ENCODE measurements at regions not wholly inside any gene's neighbourhood (a gene's known extent, or its start where the extent isn't known, plus 50 kb on each side); places are given as distances from the start of the nearest gene placed in this dataset.
A peak's percentile ranks its signal among the peaks of the same experiment; 100 is the strongest.
"Not testable (repeated sequence)": the region's sequence is repeated elsewhere in the genome, so short reads cannot be mapped to it uniquely, and the experiment has no call there.

DNA sequence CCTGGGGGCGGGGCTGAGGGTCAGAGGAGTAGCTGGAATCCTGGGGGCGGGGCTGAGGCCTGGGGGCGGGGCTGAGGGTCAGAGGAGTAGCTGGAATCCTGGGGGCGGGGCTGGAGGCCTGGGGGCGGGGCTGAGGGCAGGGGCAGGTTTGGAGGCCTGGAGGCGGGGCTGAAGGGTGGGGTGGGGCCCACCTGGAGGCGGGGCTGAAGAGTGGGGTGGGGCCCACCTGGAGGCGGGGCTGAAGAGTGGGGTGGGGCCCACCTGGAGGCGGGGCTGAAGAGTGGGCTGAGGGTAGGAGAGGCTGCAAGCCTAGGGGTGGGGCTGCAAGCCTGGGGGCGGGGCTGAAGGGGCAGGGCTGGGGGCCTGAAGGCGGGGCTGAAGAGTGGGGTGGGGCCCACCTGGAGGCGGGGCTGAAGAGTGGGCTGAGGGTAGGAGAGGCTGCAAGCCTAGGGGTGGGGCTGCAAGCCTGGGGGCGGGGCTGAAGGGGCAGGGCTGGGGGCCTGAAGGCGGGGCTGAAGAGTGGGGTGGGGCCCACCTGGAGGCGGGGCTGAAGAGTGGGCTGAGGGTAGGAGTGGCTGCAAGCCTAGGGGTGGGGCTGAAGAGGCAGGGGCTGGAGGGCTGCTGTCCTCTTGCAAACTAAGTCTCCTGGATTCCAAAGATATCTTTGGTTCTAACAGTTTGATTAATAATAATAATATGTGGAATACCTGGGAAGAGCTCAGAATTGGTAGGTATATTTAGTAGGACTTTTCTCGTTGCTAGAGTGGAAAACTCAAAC lies 1329.7 kb downstream of the BRD1 start:
- not testable (repeated sequence) for DNase-seq

DNA sequence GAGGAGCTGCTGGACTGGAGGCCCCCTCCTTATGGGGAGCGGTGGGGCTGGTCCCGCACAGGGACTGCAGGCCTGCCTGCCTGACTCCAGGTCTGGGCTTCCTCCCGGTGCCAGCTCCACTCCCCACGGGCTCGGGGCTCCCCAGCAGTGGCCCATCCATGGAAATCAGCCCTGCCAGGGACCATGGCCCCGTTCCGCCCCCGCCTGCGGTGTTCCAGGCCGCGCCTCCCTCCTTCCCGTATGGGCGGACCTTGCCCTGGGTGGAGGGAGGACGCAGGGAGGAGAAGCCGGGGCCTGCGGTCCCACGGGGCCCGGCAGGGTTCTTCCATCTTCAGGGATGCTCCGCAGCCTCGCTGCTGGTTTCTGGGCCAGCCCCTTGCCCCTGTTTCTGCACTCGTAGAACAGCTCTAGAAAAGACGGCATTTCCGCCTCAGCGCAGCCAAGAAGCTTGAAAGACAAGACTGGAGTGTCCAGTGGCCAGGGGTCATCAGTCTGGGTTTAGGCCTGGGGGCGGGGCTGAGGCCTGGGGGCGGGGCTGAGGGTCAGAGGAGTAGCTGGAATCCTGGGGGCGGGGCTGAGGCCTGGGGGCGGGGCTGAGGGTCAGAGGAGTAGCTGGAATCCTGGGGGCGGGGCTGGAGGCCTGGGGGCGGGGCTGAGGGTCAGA lies 1330.6 kb downstream of the BRD1 start:
- DNase-seq = no peak

DNA sequence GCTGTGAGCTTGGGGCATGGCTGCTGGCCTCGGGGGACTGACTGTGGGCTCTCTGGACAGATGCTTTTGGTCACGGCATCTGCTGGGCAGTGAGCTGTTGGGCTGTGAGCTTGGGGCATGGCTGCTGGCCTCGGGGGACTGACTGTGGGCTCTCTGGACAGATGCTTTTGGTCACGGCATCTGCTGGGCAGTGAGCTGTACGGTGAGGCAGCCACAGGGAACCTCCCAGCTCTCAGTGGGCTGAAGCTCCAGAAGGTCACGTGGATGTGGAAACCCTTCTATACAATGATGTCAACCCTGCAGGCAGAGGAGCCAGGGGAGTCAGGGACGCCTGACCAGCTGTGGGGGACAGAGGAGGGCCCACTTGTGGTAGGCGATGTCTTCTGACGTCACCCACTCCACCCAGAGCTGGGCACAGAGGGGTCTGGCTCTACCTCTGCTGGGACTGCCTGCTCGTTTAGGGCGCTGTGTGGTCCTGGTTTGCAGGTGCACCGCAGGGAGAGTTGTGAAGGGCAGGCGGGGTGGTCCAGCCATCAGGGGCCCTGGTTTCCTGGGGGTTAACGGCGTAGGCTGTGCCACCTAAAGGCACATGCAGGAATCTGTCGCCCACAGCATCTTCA lies 1331.3 kb downstream of the BRD1 start:
- DNase-seq = no peak

DNA sequence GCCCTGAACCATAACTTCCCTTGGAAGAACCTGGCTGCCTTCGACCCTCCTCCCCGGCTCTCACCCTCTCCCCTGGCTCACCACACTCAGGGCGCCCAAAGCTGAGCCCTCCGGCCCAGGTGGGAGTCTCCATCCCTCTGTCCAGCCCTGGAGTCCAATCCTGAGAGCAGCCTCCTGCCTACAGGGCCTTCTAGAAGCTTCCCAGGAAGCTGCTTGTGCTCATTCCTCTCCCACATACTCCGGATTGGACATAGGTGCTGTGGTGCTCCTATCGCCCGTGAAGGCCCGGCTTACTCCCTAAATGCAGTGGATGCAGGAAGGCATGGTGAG lies 1332.0 kb downstream of the BRD1 start:
- no peak for DNase-seq

DNA sequence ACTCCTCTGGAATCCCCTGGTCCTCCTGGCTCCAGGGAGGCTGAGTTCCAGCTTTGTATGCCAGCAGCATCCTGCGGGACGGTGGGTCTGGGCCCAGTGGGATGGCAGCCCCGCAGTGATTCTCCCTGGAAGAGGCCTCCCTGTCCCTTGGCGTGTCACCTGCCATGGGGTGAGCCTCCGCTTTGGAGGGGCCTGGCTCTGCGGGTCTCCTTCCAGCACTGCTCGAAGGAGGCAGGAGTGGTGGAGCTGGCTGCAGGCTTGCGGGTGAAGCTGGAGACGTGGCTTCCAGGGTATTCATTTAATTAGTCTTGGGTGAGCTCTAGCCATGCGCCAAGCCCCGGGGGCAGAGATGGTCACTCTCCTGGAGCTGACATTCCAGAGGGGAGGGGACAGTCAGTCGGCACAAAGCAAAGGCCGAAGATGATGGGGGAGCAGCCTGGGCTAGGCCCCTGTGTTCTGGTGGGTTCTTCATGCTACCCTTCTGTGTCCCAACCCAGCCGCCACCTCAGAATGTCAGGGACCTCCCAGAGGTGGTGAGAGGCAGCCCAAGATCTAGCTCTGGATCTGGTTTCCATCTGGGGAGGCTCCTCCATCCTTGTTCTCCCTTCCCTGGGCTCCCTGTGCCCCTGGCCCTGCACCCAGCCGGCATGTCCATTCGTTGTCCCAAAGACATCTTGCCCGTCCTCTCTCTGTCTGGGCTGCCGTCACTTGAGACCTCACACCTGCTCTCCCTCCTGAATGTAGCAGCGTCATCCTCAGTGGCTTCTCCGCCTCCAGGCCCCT lies 1332.5 kb downstream of the BRD1 start:
- DNase-seq = no peak

DNA sequence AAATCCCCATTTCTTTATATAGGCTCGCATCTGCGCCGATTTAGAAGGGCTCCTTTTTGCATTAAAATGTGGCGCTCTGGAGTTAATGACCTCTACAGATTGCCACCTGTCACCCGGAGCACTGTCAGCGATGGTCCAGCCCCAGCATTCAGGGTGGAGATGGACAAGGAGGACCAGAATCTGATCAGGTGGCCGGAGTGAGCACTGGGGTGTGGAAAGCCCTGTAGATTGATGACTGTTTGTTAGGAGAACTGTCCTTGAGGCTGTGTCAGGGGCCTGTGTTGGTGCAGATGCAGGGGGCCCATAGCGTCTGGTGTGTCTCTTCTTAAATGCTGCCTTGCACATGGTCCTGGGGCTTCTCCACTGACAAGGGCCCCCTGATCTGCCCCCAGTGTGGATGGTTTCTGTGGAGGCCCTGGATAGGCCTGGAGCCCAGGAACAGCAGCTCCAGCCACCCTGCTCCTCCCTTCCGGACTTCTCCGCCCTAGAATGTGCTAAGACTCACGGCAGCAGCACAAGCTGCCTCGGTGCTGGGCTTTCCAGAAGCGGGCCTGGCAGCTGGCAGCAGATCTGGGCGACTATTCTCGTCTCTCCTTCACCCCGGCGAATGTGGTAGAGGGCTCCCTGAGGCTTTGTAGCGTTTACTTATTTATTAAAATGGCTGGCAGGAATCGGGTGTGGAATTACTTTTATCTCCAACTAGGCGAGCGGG lies 1333.3 kb downstream of the BRD1 start:
- no peak for DNase-seq

DNA sequence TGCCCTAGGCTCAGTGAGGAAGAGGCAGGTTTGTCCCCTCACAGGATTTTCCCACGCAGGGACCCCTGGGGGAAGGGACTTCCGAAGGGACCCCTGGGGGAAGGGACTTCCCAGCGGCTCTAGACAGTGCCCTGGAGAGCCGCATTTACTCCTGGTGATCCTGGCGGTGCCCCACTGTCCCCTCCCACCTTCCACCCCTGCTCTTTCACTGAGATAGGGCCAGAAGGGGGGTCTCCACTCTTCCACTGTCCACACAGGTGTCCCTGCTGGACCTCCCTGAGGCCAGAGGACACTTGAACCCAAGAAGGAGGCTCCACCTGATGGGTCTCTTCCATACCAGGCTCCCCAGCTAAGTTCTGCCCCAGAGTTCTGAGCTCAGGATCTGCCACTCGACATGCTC lies 1333.9 kb downstream of the BRD1 start:
- no peak for DNase-seq

DNA sequence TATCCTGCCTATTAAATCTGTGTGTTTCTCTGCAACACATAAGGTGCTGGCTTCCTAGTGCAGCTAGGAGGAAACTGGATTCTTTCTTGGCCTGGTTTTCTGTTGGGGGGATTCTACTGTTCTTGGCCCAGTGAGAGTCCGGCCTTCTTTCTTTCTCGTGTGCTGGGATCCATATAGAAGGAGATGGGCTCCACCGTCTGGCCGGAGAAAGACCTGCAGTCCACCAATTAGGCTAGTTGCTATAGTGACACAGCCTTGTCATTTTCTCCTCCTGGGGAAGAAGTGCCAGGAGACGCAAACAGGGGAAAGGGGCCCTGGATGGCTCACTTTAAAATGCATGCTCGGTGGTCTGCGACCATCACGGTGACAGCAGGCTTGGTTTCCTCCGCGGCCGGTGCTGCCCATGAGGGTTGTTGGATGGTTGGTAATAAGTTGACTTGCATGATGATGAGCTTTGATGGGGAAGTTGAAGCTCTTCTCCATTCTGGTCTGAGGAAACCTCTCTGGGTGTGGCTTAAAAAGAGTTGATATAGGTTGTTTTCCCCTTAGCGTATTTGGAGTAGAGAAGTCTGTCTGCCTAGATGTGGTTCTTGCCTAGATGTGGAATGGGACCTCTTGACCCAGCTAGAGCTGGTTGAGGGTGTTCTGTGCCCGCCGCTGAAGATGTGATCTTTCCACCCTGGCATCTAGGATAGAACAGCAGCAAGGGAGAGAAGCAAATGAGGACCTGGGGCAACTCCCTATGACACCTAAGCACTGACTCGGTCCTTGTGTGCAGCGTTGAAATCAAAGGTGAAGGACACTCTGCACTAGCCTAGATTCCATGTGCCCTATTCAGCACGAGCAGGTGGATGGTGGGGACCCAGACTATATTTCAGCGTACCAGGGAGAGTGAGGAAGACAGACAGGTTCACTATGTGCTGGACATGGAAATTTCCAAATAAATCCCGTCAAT lies 1335.0 kb downstream of the BRD1 start:
- DNase-seq = peak; percentile 83

DNA sequence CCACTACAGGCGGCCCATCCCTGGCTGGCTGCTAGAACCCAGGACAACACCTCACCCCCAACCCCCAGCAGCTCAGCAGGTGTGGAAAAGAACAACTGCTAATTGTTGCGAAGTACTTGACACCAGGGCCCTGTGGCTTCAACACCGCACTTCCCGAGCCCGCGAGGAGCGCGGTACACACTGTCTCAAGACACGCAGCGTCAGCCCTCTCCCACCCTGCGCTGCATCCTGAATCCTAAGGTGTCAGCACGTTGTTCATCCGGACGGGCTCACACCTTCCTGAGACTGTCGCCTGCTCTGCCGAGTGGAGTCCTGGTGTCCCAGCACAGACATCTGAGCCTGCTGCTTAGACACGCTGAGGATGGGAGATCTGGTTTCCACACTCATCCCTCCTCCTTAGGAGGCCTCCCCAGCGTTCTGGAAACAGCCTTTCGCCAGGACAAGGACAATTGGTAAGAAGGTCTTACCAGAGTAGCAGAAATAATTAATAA lies 1336.2 kb downstream of the BRD1 start:
- peak; percentile 26 for DNase-seq

DNA sequence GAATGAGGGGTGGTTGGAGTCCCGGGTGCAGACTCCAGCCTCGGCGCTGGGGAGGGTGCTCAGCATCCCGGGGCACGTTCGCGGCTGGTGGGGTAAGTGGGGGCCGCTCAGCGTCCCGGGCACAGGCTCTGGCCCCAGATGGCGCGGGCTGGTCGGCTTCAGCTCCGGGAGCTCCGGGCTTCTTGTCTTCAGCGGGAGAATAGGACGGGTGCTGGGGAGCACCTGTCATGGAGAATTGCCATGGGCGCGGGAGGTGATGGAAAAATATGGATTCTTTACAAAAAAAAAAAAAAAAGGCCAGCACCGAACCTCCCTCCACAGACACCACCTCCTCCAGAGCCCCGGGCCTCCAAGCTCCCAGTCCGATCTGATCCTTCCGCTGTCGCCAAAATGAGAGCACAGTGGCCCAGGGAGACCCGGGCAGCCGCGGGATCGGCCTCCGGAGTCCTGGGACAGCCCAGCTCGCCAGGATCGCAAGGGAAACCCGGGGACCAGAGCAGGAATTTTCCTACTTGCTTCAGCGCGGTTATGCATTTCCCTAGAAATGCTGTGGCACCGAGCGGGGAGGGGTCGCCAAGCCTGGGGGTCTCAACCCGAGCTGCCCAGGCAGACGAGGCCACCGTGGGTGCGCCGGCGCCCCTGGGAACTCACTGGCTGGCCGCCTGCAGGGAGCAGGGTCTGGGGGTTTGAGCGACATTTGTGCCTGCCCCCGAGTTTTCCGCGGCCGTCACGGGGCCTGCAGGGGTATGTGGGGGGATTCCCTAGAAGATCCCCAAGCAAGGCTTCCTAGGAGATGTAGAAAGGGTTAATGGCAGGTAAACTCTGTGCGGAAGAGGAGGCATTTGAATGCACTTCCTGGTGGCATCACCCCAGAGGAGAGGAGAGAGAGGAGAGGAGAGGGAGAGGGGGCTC lies 1336.9 kb downstream of the BRD1 start:
- DNase-seq = no peak

DNA sequence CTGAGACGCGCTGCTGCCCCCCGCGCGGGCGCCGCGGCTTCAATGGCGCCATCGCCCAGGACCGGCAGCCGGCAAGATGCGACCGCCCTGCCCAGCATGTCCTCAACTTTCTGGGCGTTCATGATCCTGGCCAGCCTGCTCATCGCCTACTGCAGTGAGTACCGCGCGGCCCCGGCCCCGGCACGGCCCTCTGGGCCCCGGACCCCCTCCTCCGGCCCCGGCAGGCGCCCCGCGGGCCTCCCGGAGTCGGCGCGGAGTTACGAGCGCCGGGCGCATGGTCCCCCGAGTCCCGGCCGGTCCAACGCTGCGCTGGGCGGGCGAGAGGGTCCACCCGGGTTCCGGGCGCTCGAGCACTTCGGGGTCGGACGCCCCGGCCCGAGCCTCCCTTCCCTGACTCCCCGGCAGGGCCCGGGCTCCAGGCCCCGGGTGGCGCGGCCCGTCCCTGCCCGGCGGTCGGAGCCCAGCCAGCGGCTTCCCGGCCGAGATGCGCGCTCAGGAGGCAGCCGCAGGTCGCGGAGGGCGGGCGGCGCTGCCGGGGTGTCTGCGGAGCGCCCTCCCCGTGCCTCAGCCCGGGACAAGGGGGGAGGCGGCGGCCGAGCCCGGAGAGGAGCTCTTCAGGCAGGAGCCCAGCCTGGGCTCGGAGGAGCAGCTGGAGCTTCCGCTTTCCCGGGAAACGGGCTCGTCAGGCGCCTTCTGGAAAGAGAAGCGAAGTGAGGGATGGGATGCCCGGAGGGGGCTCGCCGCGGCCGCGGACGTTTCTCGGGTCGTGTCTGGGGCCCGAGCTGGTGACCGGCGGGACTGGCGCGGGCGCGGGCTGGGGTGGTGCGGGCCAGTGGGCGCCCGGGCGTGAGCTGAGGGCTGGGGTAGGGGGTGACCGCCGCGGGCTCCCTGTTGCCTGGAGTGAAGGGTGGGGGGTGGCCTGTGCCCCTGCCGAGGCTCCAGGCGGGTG lies 1337.8 kb downstream of the BRD1 start:
- DNase-seq = peak; percentile 21

DNA sequence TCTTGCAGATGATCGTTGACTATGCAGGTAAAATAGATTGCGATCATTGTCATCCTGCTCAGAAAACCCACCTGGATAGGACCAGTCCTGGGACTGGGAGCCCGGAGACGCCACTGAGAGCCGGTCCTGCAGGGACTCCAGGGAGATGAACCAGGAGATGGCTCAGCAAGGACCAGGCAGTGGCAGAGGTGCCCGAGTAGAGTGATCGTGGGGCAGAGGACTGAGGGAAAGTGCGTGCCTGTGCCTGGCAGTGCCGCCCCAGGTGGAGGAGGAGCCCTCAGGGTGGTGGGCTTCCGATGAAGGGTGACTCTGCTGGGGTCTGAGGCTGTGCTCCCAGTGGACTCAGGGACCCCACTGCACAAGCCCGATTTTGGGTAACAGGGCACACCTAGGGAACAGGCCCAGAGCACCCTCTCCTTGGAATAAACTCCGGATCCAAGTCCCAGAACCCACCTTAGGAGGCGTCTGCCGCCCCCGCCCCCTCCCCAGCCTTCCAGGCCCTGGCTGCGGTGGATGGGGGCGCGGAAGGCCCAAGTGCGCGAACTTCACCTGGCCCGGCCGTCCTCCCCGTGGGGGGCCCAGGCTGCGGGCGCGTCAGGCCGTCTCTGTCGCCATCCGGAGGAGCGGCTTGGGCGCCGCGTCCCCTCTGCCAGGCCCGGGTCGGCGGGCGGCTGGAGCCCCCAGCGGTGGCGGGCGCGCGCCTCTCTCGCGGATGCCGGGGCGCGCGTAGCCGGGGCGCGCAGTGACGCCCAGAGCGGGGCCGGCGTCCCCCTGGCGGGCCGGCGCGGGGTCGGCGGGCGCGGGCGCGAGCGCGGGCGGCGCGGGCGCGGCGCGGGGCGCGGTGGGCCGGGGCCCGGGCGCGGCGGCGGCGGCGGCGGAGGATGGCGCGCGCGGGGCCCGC lies 1338.8 kb downstream of the BRD1 start:
- peak; percentile 12 for DNase-seq

DNA sequence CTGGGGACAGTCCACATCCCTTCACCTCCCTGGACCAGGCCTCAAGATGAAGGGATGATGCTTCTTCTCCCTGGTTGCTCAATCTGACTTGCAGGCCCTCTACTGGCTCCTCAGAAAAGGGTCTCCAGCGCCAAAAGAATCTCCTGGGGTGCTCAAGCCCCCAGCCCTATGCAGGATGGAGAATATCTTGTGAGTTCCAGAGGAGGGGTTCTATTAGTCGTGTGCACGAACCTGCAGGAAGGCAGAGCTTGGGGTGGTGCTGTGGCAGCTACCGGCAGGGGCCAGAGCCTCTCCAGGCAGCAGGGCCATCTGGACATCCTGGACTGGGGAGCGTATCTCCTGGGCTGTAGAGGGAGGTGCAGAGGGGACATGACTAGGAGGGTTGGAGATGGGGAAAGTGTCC lies 1339.5 kb downstream of the BRD1 start:
- DNase-seq = peak; percentile 30

DNA sequence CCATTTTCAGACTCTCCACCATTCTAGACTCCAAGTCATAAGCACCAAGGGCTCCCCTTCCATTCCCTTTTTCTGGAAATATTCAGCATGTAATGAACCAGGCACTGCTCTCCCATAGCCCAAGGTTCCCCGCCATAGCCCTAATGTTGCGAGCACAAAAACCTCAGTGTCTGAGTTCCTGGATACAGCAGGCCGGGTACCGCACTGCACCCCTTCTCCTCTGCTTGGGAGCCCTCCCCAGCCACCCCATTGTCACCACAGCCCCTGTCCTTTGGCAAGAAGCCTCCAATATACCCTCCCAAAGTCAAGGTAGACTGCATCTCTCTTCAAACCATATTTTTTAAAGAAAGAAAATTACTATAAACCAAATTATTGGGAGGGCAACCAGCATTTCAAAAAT lies 1341.1 kb downstream of the BRD1 start:
- DNase-seq = no peak

DNA sequence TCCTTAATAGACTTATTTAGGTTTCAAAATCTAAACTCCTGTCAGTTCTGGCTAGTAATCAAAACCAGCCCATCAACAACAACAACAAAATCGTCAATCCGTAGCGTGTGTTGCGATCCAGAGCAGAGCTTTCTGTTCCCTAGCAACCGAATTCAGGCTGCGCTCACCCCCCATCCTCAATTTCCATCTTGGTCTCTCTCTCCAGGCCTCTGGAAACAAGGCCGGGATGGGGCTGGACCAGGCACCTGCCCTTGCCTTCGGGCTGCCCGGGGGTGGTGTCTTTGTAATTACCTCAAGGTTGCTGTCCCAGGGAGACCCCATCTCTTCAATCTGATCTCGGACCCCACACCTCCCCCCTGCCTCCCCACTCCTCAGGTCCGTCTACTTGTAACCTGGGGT lies 1341.5 kb downstream of the BRD1 start:
- DNase-seq = no peak

DNA sequence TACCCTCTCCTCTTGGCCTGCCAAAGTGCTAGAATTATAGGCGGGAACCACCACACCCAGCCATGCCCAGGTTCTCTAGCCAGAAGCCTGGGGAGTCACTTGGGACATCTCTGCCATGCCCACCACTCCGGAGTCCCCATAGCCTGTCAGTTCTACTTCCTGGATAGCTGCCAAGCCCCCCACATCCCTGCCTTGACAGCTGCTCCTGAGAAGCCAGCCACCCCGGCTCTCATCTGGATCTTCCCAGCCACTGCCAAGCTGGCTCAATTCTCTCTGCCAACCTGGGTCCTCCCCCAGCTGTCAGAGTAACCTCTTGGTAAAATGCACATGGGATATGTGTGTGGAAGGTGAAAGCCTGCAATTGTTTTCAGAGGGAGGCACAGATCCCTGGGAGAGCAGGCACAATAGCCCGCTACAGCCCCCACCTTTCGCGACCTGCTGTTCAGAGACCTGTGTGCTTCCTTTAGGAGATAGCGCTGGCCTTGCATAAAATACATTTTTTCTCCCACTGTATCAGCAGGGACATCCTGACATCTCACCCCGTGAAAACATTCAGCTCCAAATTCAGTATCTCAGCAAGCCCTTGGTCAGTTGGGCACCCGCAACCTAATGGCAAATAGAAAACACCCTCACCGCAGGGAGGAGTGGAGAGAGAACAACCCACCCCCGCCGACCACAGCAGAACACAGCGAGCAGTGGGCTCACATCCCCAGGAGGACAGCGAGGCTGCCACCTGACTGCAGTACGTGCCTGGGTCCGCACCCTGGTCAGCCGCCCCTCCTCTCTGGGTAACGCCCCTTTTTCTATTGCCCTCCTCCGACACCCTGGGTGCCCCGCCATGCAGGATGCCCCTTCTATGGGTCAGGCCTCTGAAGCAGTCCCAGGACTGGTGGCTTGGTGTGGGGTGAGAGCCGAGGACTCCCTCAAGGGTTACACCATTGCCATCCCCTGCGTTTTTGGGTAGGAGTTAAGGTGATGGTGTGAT lies 1342.2 kb downstream of the BRD1 start:
- DNase-seq = no peak
